ENCODE measurements at regions not wholly inside any gene's neighbourhood (a gene's known extent, or its start where the extent isn't known, plus 50 kb on each side); places are given as distances from the start of the nearest gene placed in this dataset.

GRCh38 chr4:164359881-164360280, 394.1 kb upstream of the SMIM31 start:
- no peak for TF ChIP-seq CTCF (IDR thresholded peaks at IDR 0.05)
- TF ChIP-seq POLR2A (IDR thresholded peaks at IDR 0.05) = no peak
